ENCODE measurements at regions not wholly inside any gene's neighbourhood (a gene's known extent, or its start where the extent isn't known, plus 50 kb on each side); places are given as distances from the start of the nearest gene placed in this dataset.

DNA sequence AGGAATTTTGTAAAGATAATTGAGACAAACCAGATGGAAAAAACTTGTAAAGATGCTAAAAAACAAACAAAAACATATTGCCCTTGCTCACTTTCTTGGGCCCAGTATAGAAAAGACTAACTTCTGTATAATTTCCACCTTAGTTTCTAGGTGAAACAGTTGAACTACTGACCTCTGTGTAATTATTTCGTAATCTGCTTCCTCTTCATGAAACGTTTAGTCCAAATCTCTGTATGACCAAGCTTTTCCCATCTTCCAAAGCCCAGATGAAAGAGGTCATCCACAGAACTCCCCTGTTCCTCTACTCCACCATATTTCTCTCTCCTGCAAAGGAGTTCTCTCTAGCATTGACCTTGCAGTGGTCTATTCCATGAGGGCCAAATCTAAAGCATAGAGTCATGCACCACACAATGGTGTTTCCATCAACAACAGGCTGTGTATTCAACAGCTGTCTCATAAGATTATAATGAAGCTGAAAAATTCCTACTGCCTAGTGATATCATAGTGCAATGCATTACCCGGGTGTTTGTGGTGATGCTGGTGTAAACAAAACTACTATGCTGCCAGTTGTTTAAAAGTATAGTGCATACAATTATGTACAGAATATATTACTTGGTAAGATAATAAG is 647.6 kb downstream of the TNS3 start:
- no peak for TF ChIP-seq JUND (IDR thresholded peaks at IDR 0.05)
- TF ChIP-seq, protein P1, sequence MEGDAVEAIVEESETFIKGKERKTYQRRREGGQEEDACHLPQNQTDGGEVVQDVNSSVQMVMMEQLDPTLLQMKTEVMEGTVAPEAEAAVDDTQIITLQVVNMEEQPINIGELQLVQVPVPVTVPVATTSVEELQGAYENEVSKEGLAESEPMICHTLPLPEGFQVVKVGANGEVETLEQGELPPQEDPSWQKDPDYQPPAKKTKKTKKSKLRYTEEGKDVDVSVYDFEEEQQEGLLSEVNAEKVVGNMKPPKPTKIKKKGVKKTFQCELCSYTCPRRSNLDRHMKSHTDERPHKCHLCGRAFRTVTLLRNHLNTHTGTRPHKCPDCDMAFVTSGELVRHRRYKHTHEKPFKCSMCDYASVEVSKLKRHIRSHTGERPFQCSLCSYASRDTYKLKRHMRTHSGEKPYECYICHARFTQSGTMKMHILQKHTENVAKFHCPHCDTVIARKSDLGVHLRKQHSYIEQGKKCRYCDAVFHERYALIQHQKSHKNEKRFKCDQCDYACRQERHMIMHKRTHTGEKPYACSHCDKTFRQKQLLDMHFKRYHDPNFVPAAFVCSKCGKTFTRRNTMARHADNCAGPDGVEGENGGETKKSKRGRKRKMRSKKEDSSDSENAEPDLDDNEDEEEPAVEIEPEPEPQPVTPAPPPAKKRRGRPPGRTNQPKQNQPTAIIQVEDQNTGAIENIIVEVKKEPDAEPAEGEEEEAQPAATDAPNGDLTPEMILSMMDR (IDR thresholded peaks at IDR 0.05 in 2 of 3, conservative IDR thresholded peaks at IDR 0.05 in 1 of 3; ENCODE audit: borderline replicate concordance in 1 of 3, insufficient read depth in 1 of 3, low read depth in 2 of 3, low read length in 2 of 3), result no peak
- no peak for TF ChIP-seq SIN3A (IDR thresholded peaks at IDR 0.05; ENCODE audit: low read depth)
- TF ChIP-seq RAD21 (IDR thresholded peaks at IDR 0.05; ENCODE audit: low read depth), result no peak
- TF ChIP-seq EZH2 (IDR thresholded peaks at IDR 0.05), result no peak
- no peak for TF ChIP-seq TCF7L2 (IDR thresholded peaks at IDR 0.05; ENCODE audit: borderline replicate concordance, extremely low read depth, insufficient read depth, insufficient read length)
- TF ChIP-seq, protein P2, sequence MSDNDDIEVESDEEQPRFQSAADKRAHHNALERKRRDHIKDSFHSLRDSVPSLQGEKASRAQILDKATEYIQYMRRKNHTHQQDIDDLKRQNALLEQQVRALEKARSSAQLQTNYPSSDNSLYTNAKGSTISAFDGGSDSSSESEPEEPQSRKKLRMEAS (IDR thresholded peaks at IDR 0.05), result no peak
- TF ChIP-seq, protein P3, sequence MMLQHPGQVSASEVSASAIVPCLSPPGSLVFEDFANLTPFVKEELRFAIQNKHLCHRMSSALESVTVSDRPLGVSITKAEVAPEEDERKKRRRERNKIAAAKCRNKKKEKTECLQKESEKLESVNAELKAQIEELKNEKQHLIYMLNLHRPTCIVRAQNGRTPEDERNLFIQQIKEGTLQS (IDR thresholded peaks at IDR 0.05), result no peak
